COLO668 (cell line): ENCODE measurements at regions not wholly inside any gene's neighbourhood (a gene's known extent, or its start where the extent isn't known, plus 50 kb on each side); places are given as distances from the start of the nearest gene placed in this dataset.

Source experiments
- DNase-seq: peaks from one replicate; lab custom pipeline; 2025; ENCODE audit not compliant: unreplicated experiment; lab: John Stamatoyannopoulos, UW

DNA sequence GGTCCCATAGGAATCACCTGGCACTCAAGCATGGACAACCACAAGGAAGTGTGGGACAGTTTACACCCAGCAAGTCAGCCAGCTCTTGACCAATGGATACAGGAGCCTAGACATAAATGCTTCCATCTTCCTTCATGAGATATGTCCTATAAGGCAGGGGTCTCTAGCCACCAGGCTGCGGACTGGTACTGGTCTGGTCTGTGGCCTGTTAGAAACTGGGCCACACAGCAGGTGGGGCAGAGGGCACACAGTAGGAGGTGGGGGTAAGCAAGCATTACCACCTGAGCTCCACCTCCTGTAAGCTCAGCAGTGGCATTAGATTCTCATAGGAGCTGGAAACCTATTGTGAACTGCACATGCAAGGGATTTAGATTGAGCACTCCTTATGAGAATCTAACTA is 437.1 kb downstream of the CD109 start:
- no peak for DNase-seq

DNA sequence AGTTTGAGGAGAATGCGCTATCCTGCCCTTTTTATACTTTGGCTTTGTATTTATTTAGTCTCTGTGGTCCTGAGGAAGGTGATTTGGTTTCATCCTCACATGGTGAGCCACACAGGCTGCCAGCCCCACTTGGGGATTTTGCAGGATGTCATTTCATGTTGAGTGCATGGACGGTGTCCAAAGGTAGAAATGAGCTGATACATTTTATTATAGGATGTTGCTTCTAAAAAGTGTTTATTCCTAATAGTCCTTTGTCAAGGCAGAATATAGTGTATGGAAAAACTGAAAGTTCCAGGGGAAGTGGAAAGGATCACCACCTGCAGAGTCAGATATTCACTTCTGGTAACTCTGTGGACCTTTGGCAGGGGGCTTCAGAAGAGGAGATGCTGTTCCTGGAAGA is 434.6 kb downstream of the CD109 start:
- DNase-seq, result no peak

DNA sequence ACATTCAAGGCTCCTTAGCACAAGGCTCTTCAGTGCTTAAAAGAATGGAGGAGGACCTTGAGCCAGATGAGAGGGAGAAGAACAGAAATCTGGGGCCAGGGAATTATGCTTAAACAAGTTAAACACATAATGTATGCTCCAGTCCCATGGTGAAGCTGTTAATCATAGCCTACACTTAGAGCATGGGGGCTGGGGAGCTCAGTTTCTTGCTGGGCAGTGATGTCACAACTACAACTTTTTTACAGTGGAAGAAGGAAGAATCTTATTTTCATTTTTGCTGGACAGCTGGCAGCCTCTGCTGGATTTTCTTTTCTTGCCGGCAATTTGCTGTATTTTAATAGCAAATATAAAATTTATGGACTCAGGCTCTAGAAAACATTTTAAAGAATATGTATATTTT is 432.5 kb downstream of the CD109 start:
- no peak for DNase-seq

DNA sequence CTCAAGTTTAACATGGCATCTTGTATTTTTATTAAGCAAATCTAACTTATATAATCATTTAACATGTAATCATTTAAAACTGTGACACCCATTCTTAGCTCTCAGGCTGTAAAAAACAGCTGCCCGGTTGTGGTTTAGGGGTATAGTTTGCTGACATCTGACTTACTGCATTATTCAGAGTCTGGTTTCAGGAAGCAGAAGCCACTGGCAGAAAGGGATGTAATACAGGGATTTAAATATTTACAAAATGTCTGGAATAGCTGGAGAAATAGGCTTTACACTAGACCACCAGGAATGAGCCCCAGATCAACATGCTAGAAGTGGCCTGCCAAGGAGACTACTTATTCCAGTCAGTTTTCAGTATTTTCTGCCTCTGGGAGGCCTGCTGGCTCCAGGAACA is 421.1 kb downstream of the CD109 start:
- no peak for DNase-seq

DNA sequence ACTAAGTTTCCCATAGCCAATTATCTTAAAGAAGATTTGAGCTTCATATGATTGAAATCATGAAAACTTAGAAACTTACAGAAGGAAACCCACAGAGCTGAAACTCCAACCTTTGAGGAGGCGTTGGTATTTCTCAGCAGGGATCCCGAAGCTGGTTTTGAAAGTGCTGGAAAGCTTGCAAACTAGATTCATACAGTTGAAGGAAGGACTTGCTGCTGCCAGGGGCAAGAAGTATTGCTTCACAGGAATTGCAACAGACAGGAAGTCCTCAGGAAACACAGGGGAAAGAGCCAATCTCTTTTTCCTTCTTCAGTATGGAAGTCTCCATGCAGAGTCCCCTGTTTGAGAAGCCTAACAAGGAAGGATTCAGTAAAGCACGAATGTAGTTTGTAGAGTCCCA is 419.7 kb downstream of the CD109 start:
- no peak for DNase-seq

DNA sequence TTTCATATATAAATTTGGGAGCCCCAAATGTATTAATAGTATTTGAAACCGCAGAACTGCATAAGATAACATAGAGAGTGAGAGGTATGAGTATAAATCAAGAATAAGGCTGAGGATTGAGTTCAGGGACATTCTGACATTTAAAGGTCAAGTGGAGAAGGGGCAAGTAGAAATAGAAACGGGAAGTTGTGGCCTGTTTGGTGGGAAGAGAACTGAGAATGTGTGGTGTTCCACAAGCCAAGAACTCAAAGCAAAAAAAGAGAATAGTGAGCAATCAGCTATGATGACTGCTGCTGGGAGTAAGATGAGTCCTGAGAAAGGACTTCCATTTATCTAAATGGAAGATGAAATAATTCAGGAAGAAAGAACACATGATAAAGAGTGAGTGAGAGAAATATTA is 418.4 kb downstream of the CD109 start:
- no peak for DNase-seq

DNA sequence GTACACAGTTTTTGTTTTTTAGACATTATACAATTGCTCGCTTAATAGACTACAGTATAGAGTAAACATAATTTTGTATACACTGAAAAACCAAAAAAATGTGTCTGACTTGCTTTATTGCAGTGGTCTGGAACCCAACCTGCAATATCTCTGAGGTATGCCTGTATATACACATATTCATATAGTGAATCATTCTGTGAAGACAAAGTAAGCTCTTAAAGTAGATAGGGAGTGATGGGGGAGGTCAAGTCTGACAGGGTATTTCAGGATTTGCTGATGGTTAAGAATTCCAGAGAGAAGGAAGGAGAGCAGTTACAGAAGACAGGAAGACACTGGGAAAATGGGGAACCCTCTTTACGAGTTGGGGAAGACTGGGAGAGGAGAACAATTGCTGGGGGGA is 417.9 kb downstream of the CD109 start:
- no peak for DNase-seq

DNA sequence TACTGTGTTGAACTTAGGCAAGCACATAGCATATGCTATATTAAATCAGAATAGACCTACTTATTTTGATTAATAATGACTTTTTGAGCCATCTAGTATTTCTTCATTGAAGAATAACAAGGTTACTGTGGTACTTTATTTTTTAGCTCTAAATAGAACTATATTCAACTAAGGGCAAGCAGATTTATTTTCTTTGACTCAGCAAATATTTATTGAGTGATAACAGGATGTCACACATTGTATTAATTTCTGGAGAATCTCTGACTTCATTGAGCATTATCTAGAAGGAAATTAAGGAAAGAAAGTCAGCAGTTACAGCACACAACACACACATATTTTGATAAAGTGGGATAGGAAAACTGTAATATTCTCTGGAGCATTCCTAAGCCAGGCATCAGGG is 407.4 kb downstream of the CD109 start:
- no peak for DNase-seq

DNA sequence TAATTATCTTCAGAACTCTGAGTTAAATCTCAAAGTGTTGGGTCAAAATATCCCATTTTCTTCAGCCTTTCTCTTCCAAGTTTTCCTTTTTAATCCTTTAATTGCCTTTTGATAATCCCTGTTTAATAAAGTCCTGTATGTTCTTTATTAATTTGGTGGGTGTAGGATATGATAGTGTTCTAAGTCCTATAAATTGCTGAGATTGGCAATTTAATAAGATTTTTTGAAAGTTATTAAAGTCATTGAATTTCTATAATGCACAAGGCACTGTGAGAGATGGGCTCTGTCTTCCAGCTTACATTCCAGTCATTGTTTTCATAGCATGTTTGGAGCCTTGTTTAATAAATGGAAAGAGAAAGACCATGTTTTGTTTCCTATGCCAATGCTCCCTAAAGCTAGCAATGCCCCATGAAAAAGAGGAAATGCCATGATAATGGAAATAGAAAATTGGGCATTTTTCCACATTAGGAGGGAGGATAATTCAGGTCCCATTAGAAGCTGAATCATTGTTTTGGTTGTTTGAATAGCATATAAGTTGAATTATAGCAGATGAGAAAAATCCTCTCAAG is 404.8 kb downstream of the CD109 start:
- DNase-seq, result no peak

DNA sequence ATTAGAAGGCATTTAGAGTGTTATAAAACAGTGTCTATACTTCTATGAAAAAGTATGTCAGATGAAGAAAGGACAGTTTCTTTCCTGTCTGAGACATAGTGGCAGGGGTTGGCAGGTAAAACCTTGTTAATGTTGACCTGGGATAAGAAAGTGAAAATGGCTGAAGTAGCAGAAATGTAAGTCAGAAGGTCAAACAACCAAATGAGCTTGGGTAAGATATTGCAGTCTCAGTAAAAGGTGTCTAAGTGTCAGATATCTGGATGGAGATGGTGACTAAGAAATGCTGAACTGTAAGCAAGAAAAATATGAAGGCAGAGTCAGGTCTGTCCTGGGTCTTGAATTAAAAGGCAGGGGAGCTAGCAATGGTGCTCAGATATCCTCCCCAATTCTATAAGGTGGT is 400.3 kb downstream of the CD109 start:
- DNase-seq, result no peak

DNA sequence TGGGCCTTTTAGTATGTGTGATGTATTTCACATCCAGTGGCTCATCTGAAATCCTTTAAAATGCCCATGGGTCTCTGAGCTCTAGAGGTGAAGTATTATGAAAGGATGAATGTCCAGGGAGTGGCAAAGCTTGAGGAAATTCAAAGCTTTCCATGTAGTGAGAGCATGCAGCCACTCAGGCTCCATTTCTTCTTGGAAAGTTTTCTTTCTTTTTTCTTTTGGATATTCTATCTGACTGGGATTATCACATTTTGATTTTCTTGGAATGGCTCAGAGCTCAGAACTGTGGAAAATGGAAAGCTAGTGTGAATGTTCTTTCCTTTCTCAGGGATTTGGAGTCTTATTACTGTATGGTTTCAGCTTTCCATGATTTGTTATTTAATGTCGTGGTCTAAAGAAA is 397.4 kb downstream of the CD109 start:
- DNase-seq, result no peak

DNA sequence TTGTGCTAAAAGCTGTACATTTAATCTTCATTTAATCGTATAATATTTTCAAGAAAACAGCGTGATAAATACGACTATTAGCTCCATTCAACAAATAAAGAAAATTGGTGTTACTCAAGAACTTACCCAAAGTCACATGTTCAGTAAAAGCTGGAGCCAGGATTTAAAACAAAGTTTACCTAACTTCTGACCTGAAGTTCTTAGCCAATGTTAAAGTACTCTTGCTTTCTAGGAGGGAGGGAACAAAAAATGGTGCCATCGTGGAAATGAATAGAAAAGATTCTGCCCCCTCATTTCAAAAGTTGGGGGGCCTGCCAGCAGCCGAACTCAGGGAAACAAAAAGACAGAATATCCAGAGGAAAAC is 395.8 kb downstream of the CD109 start:
- DNase-seq, result no peak

DNA sequence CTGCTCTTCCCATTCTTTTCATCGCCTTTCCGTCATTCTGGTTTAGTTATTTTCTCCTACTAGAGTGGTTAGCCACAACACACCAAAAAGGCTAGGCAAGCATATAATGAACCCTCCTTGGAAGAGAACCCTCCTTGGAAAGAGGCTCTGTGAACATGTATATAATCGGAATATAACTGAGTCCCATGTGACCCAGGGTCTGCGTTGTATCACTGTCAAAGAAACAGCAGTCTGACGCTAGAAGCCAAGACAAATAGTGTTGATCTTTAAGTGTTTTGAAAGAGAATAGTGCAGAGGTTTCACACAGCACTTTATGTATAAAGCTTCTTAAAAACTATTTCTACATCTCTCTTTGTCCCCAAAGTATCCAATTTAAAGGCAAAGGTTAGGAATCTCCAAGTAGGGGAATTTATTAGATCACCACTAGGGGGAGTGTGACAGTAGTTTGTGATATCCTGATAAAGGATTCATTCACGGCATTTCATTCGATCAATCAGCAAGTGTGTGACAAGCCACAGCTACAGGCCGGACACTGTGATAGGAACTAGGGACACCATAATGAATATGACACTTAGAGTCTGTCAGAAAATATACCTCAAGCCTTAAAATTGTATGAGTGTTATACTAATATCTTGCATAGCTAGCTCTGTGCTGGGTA is 395.3 kb downstream of the CD109 start:
- no peak for DNase-seq

DNA sequence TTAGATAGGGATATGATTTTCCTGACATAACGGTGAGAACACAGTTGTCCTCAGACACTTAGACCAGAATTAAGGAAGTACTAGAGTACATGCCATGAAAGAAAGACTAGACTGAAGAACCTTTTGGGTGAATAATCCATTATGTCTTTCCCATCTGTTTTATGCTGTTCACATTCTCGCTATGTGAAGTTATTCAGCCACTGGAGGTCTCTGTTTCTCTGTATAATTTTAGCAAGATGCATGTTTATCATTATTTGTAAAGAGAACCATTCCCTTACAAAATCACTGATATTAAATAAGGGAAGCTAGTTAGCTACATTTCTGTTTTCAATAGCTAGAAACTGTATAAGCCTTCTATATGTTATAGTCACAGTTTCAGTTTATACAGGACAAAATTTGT is 391.9 kb downstream of the CD109 start:
- no peak for DNase-seq

DNA sequence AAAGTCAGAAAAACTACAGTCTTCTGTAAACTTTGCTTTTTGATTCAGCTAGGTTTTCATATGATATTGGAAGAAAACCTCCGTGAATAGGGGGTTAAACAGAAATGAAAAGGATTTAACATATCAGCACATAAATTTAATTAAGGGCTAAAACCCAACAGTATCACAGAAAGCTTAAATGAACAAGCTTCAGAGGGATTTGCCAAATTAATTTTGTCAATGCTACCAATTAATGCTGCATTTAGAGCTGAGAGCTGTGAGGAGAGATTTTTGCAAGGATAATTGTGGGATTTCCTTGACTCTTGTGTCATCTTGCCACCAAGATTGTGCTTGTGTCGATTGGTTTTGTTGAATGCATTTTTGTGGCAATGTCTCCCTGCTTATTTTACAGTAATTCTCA is 379.9 kb downstream of the CD109 start:
- DNase-seq, result no peak

DNA sequence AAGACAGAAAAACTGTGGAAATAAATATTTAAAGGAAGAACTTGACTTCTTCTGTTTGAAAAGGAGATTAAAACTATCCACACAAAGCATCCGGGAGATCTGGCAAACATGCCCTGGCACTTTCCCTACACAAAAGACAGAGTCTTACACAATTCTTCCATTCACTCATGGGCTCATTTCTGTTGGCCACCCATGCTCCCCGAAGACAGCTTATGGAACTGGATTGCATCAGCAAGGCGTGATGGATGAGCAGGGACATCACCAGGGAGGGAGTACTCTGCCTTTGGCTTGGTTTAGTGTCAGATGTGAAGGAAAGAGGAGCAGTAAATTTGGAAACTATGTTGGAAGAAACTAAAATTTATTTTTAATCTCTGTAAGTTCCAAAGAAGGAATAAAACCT is 379.3 kb downstream of the CD109 start:
- no peak for DNase-seq

DNA sequence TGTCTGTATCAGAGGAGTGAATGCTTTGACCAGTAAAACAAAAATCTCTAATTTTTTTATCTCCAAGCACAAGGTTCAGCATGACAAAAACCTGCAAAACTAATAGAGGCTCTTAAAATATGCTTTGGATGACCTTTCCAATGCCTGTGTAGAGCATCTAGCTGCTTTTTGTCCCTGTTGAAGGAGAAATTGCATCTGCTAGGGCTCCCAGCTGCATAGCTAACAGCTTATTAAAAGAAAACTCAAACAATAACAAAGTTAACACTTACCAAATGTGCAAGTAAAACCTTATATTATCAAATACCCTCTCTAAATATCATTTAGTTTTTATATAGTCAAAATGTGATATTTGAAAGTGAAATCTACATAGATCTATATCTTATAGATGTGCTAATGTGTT is 378.6 kb downstream of the CD109 start:
- DNase-seq, result no peak

DNA sequence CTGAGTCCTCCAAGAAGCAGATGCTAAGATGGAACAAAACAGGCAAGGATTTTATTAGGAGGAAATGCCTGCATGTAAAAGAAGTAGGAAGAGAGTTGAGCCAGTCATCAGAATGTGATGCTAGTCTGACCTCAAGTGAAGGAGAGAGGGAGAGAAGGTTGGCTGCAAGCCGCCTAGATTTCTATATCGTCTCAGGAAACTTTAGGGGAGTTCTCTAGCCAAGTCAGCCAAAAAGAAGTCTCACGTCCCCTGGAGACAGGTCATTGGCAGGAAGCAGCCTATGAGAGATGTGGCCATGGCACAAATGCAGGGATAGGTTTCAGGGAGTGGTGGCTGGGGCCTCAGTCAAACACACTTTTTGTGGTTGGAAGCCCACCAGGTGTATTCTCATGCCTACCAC is 378.0 kb downstream of the CD109 start:
- DNase-seq, result no peak

DNA sequence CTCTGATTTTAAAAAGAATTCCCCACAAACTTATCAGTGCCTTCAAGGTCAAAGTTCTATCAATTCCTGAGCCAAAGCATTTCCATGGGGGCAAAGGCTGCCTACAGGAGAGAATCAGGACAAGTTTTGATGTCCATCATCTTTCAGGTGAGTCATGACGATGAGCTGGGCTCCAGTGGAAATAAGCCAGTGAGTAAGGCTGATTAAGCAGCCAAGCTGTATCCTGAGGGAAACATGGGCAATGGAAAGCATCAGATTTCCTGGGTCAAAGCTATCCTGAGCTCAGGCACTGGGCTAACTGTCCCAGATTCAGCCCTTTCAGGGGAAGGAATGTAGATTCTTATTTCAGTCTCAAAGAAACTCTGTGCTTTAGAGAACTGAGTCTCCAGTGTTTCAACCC is 377.4 kb downstream of the CD109 start:
- no peak for DNase-seq

DNA sequence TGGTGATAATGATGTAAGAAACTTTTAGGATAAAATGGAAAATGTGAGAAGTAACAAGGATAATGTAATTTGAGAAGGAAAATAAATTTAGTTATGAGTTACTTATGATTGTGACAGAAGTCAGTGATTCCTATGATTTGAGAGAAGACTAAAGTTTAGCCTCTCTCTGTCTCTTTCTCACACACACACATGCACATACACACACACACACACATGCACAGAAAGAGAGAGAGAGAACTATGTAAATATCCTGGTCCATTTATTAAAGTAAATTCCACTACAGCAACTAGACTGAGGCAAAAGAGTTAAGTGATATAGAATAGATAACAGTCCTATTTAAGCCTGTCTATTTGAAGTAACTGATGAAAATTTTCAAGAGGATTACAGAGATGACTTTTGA is 375.2 kb downstream of the CD109 start:
- no peak for DNase-seq

DNA sequence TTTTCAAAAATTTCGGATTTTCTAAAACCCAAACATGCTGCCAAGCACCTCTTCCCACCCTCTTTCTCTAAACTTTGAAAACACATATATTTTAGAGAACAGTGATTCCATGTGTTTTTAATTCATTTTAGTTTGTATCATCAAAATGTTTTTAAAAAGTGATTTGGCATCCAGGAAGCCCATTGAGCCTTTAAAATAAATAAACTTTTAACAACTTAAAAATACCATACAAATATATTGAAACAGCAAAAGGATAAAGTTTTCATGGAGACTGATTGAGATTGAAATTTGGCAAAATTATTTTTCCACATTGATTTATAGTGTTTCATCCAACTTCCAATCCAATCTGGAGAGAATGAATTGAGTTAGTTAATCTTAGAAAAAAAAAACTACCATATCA is 374.7 kb downstream of the CD109 start:
- DNase-seq, result no peak

DNA sequence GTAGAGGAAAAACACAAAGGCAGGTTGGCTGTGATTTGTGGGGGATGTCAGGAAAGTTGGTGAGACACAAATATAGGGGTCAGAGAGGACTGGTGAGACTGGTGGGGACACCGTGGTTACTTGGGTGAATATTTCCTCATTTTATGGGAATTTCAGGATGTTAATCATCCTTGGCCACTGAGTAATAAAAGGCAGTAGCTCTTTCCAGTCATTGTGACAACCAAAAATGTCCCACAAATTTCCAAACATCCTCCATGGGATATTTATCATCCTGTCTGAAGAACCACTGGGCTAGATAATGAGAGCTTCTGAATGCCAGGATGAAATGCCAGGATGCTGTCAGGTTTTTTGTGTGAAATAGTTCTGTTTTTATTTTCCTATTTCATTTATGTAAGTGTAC is 374.1 kb downstream of the CD109 start:
- DNase-seq, result no peak

DNA sequence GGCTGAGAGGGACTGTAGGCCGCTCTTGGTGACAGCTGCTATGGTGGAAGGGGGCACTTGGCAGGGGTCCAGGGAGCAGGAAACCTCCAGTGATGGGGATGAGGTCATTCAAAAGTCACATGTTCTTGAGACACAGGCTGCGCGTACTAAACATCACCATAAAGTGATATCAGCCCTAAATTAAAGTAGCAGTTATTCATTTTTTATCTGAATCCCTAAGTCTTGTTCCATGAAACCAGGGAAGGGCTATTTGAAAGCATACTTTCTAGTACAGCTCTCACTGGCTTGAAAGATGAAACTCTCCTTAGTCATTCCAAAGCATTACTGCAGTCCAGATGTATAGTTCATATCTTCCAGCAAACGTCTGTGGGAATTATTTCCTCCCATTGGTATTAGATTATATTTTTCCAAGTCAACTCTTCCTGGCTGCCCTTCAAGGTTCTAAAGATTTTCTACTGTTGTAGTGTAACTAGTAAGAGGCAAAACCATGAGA is 373.1 kb downstream of the CD109 start:
- DNase-seq, result no peak
